Activated B cell treated with CpG ODN at 0.5 μM for 24 hours (primary cell): ENCODE measurements at regions not wholly inside any gene's neighbourhood (a gene's known extent, or its start where the extent isn't known, plus 50 kb on each side); places are given as distances from the start of the nearest gene placed in this dataset.

Source experiments
- ATAC-seq: fragments of 200-7000 bp; cut with Tn5 transposase; one replicate; pipeline ENCODE4 v1.10.0; 2021; ENCODE audit warnings: low read depth, mild to moderate bottlenecking, moderate library complexity
- CTCF ChIA-PET: fragments of 350-600 bp; sonication (Branson Sonifier 250); formaldehyde crosslinking; loops from one replicate; lab custom pipeline; 2021; ENCODE audit warnings: antibody characterized with exemption; lab: Charles Lee
- POLR2A ChIA-PET: fragments of 350-600 bp; sonication (Branson Sonifier 250); formaldehyde crosslinking; loops from one replicate; lab custom pipeline; 2021; ENCODE audit warnings: antibody characterized with exemption; lab: Charles Lee
- DNase-seq: peaks from one replicate; pipeline ENCODE4 v3.0.0; 2022
- H3K27ac Mint-ChIP-seq: one replicate; pipeline ENCODE4 v1.8.0; 2020; ENCODE audit warnings: mixed read lengths
- H3K27me3 Mint-ChIP-seq: one replicate; pipeline ENCODE4 v1.8.0; 2021; ENCODE audit warnings: mixed read lengths
- H3K36me3 Mint-ChIP-seq: one replicate; pipeline ENCODE4 v1.8.0; 2021; ENCODE audit warnings: low read depth, mixed read lengths
- H3K4me1 Mint-ChIP-seq: one replicate; pipeline ENCODE4 v1.8.0; 2021; ENCODE audit warnings: mixed read lengths
- H3K4me3 Mint-ChIP-seq: one replicate; pipeline ENCODE4 v1.8.0; 2020; ENCODE audit warnings: mild to moderate bottlenecking, mixed read lengths
- H3K9me3 Mint-ChIP-seq: one replicate; pipeline ENCODE4 v1.8.0; 2020; ENCODE audit warnings: mixed read lengths
- intact Hi-C: fragments of 100-400 bp; cut with micrococcal nuclease; formaldehyde crosslinking; loops from one replicate; pipeline ENCODE4 v1.15.1; 2024
- TF ChIP-seq, protein P1 (sequence below): fragments of 200-600 bp; IDR thresholded peaks from one replicate; pipeline ENCODE4 v1.8.0; 2022; ENCODE audit warnings: antibody characterized with exemption, mild to moderate bottlenecking

DNA sequence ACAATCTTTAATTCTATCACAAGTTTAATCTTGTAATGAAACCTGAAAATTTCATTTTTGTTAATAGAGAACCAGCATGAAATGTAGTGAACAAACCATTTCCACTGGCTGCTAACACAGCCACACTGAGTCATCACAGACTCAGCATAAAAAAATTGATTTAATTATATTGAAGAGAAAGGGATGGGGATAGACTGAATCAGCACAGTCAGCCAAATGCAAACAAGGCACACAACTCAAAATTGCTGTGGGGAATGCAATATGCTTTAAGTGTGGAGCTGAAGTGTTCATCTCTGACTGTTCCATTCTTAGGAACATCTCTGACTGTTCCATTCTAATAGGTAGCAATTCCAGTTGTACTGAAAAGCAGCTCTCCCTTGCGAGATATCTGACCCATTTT, 299.8 kb downstream of the MRPL39 start:
- intact Hi-C loops: loop anchor here (10.0 kb wide), 1 partner anchor 123 kb away; no protein-coding TSS in a partner anchor
- H3K27ac Mint-ChIP-seq: no peak overlapping the region
- no peak for ATAC-seq
- H3K27me3 Mint-ChIP-seq: no peaks in the 10 kb centered on the region
- no peak for DNase-seq
- peaks cover 11% of the 10 kb centered on the region for H3K9me3 Mint-ChIP-seq
- TF ChIP-seq, protein P1, sequence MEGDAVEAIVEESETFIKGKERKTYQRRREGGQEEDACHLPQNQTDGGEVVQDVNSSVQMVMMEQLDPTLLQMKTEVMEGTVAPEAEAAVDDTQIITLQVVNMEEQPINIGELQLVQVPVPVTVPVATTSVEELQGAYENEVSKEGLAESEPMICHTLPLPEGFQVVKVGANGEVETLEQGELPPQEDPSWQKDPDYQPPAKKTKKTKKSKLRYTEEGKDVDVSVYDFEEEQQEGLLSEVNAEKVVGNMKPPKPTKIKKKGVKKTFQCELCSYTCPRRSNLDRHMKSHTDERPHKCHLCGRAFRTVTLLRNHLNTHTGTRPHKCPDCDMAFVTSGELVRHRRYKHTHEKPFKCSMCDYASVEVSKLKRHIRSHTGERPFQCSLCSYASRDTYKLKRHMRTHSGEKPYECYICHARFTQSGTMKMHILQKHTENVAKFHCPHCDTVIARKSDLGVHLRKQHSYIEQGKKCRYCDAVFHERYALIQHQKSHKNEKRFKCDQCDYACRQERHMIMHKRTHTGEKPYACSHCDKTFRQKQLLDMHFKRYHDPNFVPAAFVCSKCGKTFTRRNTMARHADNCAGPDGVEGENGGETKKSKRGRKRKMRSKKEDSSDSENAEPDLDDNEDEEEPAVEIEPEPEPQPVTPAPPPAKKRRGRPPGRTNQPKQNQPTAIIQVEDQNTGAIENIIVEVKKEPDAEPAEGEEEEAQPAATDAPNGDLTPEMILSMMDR: no peak
- ChIA-PET POLR2A (no interaction called here), CTCF (no interaction called here)
- H3K4me3 Mint-ChIP-seq: no peak overlapping the region
- no peaks in the 10 kb centered on the region for H3K4me1 Mint-ChIP-seq
- H3K36me3 Mint-ChIP-seq: peaks cover 10% of the 10 kb centered on the region

DNA sequence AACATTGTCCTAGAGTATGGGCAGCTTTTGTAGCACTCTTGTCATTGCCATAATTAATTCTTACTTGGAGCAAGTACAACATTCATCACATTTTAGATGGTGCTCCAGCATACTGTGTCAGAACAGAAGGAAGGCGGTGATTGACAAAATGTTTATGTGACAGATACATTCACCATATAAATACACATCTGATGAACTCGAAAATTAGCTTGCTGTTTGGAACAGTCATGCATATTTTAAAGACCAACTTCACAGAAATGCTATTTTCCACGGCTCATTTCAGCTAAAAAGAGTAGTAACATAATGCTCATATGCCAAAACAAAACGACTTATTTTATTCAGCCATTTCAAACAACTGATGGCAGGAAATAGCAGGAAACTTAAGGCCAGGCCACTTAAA, 302.7 kb downstream of the MRPL39 start:
- DNase-seq: no peak
- Mint-ChIP-seq H3K36me3 (peaks cover 4% of the 10 kb centered on the region), H3K9me3 (peaks cover 8% of the 10 kb centered on the region), H3K27me3 (no peaks in the 10 kb centered on the region), H3K27ac (no peak overlapping the region), H3K4me3 (no peak overlapping the region), H3K4me1 (peaks cover 23% of the 10 kb centered on the region)
- ChIA-PET POLR2A (no interaction called here), CTCF (interaction anchor here (1.9 kb wide), 1 partner anchor 9 kb away, joined by 4 read pairs; no protein-coding TSS in a partner anchor)
- intact Hi-C loops: loop anchor here (10.0 kb wide), 1 partner anchor 120 kb away; no protein-coding TSS in a partner anchor
- no peak for ATAC-seq
- TF ChIP-seq, protein P1: no peak

DNA sequence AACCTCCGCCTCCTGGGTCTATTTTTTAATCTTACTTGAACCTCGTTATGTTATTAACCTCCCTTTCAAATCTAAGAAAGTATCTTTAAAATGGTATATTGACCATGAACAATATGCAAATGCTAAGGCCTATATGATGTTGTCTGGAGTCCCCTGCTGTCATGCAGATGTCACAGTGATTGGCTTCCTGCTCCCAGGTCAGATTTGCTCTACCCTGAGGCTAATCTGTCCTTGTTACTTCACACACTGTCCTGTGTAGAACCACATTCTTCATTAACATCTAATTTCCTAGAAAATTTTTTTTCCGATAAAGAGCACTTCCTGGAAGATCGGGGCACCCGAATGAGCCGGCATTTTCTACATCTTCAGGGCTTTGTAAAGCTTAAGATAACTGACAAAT, 306.6 kb downstream of the MRPL39 start:
- ATAC-seq (no peak), DNase-seq (no peak)
- POLR2A ChIA-PET: no interaction called here
- CTCF ChIA-PET: no interaction called here
- peaks cover 3% of the 10 kb centered on the region for H3K9me3 Mint-ChIP-seq
- TF ChIP-seq, protein P1: no peak
- no peaks in the 10 kb centered on the region for H3K36me3 Mint-ChIP-seq
- no peak overlapping the region for H3K4me3 Mint-ChIP-seq
- peaks cover 56% of the 10 kb centered on the region for H3K4me1 Mint-ChIP-seq
- no peaks in the 10 kb centered on the region for H3K27me3 Mint-ChIP-seq
- peak overlapping the region; percentile 19 for H3K27ac Mint-ChIP-seq
- intact Hi-C loops: loop anchor here (10.0 kb wide), 1 partner anchor 116 kb away; no protein-coding TSS in a partner anchor

DNA sequence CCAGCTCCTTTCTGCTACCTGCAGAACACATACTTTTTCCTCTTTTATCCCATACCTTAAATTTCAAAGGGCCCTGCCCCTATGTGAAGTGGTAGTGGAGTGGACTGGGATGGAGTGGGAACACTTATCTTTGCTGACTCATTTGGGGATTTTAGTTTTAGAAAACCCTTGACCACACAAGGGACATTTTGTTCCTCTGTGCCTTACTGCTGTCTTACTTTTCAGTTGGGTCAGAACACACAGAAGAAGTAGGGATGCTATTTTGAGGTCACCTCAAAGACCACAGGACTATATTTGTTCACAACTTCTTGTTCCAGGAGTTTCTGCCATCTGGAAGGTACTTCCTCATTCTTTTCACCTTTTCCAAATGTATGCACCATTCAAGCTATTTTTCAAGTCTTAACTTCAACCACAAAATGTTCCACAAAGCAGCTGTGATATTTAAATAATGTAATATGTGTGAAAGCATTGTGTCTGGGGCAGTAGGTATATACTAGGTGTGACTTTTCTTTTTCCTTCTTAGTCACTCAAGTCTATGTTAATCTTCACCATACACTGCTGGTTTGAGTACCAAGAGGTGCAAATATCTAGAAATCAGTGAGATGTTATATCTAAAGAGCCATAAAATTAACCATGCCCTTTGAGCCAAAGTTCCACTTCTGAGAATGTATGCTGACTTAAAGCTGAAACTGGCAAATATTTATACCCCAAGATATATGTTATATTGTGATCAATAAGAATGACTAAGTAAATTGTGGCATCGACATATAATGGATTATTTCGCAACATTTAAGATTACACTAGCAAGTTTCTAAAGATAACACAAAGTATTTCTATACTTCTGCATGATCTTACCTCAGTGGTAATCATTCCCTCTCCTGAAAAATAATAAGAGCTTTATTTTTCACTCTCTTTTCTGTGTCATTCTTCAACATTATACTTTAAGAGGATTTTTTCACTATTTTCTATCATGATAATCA, 308.5 kb downstream of the MRPL39 start:
- ChIA-PET POLR2A (interaction anchor here (1.3 kb wide), 1 partner anchor 110 kb away, joined by 3 read pairs; no protein-coding TSS in a partner anchor), CTCF (no interaction called here)
- ATAC-seq (peak; percentile 58), DNase-seq (no peak)
- peaks cover 3% of the 10 kb centered on the region for H3K9me3 Mint-ChIP-seq
- TF ChIP-seq, protein P1: no peak
- peak overlapping the region; percentile 36 for H3K27ac Mint-ChIP-seq
- intact Hi-C loops: loop anchor here (5.0 kb wide), 1 partner anchor 1298 kb away; no protein-coding TSS in a partner anchor
- H3K27me3 Mint-ChIP-seq: no peaks in the 10 kb centered on the region
- no peaks in the 10 kb centered on the region for H3K36me3 Mint-ChIP-seq
- peaks cover 60% of the 10 kb centered on the region for H3K4me1 Mint-ChIP-seq
- H3K4me3 Mint-ChIP-seq: peak overlapping the region; percentile 36

DNA sequence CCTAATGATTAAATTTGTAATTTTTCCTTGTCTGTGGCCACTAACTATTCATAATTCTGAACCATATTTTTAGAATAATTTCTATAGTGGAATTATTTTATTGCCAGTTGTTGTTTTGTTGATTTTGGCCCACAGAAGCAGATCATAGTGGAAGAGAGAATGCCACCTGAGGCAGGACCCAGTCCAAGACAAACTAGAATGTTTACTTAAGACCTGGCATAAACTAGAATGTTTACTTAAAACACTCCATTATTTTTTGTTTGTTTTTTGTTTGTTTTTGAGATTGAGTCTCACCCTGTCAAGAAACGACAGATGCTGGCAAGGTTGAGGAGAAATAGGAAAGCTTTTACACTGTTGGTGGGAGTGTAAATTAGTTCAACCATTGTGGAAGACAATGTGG, 310.2 kb downstream of the MRPL39 start:
- no peaks in the 10 kb centered on the region for H3K36me3 Mint-ChIP-seq
- ChIA-PET CTCF (no interaction called here), POLR2A (no interaction called here)
- H3K27me3 Mint-ChIP-seq: no peaks in the 10 kb centered on the region
- H3K9me3 Mint-ChIP-seq: peaks cover 9% of the 10 kb centered on the region
- no peak overlapping the region for H3K27ac Mint-ChIP-seq
- DNase-seq: no peak
- ATAC-seq: no peak
- no peak overlapping the region for H3K4me3 Mint-ChIP-seq
- peaks cover 58% of the 10 kb centered on the region for H3K4me1 Mint-ChIP-seq
- intact Hi-C loops: loop anchor here (5.0 kb wide), 1 partner anchor 1300 kb away; no protein-coding TSS in a partner anchor
- TF ChIP-seq, protein P1: no peak
